LHCN-M2 (cell line): ENCODE measurements at regions not wholly inside any gene's neighbourhood (a gene's known extent, or its start where the extent isn't known, plus 50 kb on each side); places are given as distances from the start of the nearest gene placed in this dataset.
"Not testable (repeated sequence)": the region's sequence is repeated elsewhere in the genome, so short reads cannot be mapped to it uniquely, and the experiment has no call there.

ENCODE experiments used
- DNase-seq: peaks from one replicate; pipeline ENCODE4 v3.0.0-alpha.2; 2012; ENCODE audit warnings: low read depth

DNA sequence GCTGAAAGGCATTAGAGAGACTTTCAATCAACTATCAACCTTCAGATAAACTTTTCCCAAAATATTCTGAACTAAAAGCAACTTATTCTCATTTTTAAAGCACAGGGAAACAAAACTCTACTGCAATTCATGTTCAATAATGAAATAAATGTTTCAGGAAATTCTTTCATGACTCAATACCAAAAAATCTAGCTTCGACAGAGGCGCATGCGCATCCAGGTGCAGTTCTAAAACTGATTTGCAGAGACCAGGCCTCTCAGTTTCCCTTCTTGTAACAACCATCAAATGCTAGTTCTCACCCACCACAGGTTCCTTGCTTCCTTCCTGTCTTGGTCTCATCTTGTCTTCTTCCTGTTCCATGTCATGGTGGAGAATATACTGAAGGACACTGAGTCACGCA is 55.3 kb upstream of the NRBF2 start:
- no peak for DNase-seq

DNA sequence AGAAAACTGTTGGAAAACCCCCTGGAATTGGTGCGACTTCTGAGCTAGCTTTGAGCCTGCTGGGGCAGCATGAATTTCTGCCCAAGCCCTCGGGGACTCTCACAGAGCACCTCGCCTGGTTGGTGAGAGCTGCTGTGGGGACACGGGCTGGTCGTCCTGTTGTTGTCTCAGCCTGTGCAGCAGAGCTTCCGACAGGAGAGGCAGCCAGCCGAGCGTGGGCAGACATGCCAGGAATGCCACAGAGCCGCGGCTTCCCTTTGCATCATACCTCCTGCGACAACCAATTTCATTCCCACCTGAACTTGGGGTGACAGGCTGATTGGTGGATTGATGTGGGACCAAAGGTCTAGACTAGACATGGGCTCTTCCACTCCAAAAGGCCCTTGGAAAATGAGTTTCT is 60.2 kb upstream of the NRBF2 start:
- no peak for DNase-seq

DNA sequence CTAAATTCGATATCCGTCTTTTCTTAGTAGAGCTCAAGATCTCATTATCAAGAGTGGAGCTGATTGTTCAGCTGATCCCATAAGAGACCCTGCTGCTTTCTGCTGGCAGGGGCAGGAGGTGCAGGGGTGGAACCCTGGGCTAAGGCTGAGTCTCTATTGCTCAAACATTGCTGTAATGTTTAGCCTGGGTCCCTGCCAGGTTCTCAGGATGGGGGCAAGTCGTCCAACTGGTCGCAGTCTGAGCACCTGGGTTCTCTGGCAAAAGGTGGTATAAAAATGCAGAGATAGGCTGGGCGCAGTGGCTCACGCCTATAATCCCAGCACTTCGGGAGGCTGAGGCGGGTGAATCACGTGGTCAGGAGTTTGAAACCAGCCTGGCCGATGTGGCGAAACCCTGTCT is 62.0 kb upstream of the NRBF2 start:
- no peak for DNase-seq

DNA sequence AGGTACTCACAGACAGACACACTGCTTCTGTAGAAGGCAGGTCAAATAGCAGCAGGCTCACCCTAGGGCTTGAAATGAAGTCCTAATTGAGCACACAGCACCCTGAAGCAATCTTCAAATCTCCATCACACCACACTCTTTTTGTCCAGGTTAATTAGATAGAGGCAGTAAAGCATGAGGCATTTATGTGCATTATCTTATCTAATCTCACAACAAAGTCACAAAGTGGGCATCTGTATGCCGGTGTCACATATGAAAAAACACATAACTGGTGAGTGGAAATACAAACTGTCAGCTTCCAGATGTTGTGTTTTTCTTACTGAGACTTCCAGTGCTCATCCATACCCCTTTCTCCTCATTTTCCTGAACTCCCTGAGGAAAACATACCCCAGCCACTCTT is 63.8 kb upstream of the NRBF2 start:
- no peak for DNase-seq

DNA sequence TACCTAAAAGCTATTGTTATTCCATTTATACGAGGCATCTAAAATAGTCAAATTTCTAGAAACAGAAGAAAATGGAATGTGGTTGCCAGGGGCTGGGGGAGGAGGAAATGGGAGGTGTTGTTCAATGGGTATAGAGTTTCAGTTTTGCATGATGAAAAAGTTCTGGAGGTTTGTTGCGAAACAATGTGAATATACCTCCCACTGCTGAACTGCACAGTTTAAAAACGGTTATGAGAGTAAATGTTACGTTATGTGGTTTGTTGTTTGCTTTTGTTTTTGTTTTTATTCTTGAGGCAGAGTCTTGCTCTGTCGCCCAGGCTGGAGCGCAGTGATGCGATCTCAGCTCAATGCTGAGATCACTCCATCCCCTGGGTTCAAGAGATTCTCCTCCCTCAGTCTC is 64.9 kb upstream of the NRBF2 start:
- peak; percentile 10 for DNase-seq

DNA sequence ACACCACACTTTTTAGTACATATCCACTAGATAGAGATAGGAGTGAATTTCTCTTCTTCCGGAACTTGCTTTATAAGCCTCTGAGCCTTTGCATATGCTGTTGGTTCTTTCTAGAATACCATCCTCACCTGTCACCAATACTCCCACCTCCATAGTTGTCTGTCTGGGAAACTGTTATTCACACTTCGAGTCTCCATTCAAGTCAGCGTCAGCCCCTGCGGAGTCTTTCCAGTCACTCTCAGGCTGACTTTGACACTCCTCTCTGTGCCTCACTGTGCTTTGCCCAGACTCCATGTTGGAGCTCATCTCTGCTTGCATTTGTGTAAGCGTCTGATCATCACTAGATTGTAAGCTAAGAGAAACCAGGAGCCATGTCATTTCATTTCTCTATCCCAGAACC is 66.5 kb upstream of the NRBF2 start:
- DNase-seq, result no peak

DNA sequence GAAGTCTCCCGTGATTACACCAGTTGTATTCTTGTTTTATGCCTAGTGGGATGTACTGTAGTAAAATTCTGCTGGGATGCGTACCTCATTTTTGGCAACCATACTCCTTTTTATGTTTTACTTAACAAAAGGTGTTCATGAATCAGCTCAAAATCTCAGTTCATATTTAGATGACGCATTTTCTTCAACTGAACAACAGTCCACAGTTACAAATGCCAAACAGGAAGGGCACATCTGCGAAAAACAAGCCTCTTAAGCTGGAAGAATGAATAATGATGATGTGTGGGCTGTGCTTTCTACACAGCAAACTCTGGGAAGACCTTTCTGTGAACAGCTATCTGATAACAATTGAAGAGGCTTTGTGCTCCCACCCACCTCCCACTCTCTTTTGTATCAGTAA is 68.4 kb upstream of the NRBF2 start:
- no peak for DNase-seq

DNA sequence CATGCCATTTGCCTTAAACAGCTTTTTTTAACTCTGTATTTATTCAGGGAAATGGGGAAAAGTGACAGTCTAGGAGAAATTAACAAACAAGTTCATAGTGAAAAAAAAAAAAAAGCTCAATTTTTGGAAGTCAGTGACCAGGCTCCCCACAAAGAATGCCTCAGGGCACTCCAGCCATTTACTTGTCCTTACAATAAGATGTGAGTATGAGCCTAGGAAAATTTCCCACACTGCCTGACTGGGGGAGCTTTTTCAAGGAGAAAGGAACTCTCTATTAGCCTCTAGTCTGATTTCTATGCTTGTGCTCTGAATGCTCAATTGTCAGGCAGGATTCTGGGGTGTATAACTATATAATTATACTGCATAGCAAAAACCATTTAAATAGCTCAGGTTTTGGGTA is 74.9 kb upstream of the NRBF2 start:
- no peak for DNase-seq

DNA sequence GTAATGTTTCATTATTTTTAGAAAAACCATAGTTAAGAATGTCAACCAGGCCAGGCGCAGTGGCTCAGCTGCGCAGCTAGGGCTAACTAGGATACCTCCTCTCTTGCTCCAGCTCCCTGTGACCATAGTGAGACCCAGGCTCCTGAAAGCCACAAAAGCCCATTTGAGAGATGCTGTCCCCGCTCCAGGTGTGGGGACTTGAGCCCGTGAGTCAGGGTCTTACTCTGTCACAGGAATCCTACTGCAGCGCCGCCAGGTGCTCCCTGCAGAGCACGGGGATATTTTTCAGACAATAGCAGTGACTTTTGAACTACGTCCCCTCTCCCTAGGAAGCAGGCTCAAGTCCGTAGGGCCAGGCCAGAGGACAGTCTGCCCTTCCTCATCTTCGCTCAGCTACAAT is 75.6 kb upstream of the NRBF2 start:
- no peak for DNase-seq

DNA sequence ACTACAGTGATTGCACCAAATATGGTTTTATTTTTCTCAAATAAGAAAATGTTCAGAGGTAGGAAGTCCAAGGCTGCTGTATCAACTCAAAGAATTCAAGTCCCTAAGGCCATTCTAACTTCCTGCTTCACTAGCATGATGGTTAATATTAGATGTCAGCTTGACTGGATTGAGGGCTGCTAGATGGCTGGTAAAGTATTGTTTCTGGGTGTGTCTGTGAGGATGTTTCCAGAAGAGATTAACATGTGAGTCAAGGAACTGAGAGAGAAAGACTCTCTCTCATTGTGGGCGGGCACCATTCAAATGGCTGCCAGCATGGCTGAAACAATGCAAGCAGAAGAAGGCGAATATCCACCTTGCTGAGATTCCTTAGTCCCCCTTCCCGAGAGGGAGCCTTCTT is 77.4 kb upstream of the NRBF2 start:
- no peak for DNase-seq

DNA sequence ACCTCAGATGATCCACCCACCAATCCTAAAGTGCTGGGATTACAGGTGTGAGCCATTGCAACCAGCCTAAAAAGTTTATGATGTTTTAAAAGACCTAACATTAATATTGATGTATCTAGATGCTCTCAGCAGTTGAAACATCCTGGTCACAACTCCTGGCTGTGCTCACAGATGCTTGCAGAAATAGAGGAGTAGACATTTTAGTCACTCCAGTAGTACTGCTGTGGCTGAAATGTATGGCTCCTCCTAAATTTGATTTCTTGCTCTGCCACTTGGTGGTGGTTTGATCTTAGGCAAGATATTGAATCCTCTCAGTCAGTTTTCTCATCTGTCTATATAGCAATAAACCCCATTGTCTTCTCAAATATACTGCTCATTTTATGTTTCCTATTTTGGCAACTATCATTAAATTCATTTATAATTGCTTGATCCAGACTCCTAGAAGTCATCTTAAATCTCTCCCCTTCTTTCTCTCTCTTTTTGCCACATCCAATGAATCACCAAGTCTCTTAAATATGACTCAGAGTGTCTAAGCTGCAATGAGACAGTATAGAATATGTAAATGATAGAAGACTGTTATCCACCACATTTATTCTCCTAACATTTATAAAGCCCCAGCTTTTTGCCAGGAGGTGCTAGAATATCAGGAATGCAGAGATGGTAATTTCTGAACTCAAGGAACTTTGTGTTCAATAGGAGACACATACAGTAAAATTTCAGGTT is 78.1 kb upstream of the NRBF2 start:
- no peak for DNase-seq

DNA sequence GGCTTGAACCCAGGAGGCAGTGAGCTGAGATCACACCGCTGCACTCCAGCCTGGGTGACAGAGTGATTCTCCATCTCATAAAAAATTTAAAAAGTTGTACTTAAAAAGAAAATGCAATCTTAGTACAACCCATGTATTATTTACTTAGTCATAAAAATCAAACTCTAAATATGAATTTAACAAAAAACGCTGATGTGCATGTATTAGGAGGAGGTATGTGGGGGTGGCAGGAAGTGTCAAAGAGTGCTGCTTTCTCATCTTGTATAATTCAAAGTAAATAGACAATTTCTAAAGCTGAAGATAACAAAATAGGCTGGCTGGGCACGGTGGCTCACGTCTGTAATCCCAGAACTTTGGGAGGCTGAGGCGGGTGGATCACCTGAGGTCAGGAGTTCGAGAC is 81.0 kb upstream of the NRBF2 start:
- no peak for DNase-seq

DNA sequence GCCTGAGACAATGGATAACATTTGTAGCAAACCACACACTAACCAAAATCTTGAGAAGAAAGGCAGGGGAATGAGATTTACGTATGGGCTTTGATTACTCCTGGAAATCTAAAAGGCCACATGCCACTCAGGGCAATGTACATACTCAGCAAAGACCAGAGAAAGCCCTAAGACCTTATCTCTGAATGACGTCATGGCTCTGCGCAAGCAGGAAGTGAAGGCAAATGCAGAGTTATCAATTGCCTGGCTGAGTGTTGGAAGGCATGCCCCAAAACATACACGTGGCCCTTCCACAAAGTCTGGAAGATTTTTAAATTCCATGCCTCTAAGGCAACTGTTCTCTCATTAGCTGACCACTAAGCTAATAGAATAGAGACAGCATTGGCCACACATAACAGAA is 90.9 kb upstream of the NRBF2 start:
- no peak for DNase-seq

DNA sequence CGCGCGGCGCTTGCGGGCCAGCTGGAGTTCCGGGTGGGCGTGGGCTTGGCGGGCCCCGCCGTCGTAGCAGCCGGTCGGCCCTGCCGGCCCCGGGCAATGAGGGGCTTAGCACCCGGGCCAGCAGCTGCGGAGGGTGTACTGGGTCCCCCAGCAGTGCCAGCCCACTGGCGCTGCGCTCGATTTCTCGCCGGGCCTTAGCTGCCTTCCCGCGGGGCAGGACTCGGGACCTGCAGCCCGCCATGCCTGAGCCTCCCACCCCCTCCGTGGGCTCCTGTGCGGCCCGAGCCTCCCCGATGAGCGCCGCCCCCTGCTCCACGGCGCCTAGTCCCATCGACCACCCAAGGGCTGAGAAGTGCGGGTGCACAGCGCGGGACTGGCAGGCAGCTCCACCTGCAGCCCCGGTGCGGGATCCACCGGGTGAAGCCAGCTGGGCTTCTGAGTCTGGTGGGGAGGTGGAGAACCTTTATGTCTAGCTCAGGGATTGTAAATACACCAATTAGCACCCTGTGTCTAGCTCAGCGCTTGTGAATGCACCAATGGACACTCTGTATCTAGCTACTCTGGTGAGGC is 99.4 kb upstream of the NRBF2 start:
- not testable (repeated sequence) for DNase-seq

DNA sequence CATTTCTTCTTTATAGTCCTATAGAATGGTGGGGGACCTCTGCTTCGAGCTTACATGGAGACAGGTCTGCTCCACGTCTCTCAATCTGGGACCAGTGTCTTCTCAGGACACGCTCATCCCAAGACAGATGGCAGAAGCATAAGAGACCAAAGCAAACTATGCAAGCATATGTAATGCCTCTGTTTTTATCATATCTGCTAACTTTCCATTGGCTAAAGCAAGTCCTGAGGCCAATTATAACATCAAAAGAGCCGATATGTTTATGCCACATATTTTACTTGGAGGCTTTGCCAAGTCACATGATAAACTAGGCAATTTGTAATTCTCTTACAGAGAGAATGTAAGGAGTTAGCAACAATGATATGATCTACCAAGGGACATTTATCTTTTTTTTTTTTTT is 102.6 kb upstream of the NRBF2 start:
- DNase-seq, result no peak

DNA sequence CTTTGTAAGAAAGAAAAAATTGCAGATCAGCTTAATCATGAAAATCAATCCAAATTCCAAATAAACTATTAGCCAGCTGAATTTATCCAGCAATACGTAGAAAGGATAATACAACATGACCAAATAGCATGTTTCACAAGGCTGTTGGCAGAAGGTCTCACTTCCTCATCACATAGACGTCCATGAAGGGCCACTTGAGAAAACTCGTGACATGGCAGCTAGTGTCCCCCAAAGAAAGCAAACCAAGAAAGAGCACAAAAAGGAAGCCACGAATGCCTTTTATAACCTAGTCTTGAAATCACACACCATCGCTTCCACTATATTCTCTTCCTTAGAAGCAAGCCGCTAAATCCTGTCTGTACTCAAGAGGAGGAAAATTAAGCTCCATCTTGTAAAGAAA is 105.6 kb upstream of the NRBF2 start:
- DNase-seq, result no peak

DNA sequence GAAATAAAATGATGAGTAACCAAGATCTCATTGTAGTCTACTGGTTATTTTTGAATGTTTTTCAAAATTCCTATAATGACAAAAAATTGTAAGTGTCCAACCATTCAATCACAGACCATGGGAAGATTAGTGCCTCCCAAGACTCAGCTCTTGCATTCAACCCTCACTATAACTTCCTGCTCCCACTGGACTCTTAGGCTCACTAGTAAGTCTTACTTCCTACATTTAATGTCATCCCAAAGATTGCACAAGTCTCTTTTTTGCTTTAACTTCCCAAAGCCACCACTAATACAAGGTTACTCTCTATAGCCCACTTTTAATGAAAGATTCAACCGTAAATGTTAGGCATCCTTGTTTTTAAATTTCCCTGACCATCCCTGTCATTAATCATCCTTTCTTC is 111.9 kb upstream of the NRBF2 start:
- DNase-seq, result no peak

DNA sequence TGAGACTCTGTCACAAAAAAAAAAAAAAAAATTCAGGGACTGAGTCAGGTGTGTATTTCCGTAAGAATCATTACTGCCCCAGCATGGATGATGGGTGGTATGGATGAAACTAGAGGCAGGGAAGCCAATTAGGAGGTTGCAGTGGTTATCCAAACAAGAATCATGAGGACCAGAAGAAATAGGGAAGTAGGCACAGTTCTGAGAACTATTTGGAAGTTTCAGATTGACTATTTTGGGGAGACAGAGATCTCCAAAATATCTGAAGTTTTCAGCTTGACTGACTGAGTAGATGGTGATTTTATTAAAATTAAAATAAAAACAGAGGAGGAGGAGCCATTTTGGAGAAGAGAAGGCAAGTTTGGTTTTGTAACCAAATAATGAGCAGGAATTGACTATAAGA is 119.4 kb upstream of the NRBF2 start:
- no peak for DNase-seq

DNA sequence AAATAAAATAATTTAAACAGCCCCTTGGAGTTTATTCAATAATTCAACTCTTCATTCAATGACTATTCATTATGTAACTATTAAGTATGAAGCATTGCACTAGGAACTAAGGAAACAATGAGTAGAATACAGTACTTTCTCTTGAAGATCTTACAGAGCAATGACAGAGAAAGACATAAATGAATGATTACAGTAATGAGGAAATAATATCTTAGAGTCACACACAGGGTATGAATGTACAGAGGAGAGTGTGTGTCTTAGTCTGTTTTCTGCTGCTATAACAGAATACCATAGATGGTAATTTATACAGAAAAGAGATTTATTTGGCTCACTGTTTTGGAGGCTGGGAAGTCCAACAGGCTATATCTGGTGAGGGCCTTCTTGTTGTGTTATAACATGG is 120.5 kb upstream of the NRBF2 start:
- no peak for DNase-seq

DNA sequence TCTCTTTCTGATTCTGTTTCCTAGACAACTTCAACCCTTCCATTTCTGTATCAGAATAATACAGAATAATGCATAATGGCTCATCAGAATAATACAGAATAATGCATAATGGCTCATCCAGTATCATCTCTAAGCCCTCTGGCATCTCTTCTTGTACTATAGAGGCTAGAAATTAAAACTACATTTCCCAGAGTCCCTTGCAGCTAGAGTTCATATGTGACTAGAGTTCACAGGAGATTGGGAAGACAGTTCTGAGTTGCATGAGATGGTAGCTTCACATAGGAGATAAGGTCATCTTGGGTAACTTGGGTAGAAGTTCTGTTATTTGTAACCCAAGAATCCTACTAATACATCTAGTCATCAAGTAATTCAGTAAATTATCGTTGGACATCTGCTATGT is 122.9 kb upstream of the NRBF2 start:
- no peak for DNase-seq

DNA sequence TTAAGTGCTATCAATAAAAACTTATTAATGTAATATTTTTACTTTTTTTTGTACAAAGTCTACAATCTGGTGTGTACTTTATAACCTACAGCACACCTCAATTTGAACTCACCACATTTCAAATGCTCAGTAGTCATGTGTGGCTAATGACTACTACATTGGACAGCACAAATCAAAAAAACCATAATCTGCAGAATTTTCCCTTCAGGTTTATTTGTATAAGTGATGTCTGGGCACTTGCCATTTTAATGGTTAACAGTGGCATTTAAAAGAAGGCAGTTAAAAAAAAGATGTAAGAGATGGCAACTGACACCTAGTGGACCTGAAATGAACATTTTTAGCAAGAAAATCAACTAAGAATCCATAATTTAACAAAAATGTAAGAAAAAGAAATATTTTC is 124.6 kb upstream of the NRBF2 start:
- no peak for DNase-seq

DNA sequence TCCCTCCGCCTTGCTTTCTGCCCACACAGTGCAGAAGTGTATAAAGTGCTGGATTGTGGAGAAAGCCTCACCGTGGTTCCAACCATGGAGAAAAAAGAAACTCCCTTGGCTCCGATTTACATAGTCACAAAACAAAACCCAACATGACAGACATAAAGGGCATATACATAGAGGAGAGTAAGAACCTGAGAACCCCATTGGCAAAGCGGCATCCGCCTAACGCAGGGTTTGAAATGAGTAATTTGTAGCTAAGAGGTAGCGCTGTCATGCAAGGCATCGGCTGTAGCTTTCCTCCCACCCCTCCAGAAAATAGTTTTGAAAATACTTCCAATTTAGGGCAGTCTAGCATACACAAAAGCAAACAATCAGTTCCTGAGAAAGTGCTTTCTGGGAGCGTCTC is 126.0 kb upstream of the NRBF2 start:
- DNase-seq, result no peak

DNA sequence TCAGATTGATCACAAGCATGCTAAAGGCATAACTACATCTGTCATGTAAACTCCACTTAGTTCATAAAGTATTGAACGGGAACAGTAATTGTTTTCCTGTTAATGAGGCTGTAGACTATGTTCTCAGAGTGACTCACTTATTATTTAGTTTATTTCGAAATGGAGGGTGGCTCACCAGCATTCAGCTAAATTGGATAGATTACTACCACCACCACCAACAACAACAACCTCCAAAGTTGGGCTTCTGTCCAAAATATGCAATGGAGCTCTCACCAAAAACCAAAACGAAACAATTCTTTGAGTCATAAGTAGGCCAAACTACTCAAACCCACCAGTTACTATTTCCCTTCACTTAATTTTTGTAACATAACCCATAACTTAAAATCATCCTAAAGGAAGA is 127.9 kb upstream of the NRBF2 start:
- peak; percentile 83 for DNase-seq

DNA sequence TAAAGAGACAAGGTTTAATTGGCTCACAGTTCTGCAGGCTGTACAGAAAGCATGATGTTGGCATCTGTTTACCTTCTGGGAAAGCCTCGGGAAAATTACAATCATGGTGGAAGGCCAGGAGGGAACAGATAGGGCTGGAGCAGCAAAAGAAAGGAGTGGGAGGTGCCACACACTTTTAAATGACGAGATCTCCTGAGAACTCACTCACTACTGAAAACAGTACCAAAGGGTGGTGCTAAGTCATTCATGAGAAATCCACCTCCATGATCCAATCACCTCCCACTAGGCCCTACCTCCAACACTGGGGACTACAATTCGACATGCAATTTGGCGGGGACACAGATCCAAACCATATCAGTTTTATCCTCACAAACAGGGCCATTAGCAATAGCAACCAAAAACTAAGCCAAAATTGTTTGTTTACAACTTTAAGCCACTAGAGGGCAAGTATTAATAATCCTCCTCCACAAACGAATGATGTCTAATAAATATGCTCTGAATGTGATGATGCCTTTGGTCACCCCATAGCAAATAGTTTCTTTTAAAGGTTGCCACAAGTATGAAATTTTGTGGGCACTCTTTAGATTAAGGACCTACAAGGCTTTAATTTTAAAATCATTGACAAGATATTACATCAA is 129.2 kb upstream of the NRBF2 start:
- no peak for DNase-seq
